GM12878 (cell line): ENCODE measurements at regions not wholly inside any gene's neighbourhood (a gene's known extent, or its start where the extent isn't known, plus 50 kb on each side); places are given as distances from the start of the nearest gene placed in this dataset.

Experiments
- ATAC-seq: fragments of 200-7000 bp; cut with Tn5 transposase; 3 replicates; pipeline ENCODE4 v1.9.1; 2020; ENCODE audit warnings: mild to moderate bottlenecking, moderate library complexity
- BruUV-seq: library from RNA; stranded (reverse); fragments of 400-500 nt; replicated peaks from 2 replicates; lab custom pipeline; 2021; lab: Mats Ljungman, UMichigan
- CTCF ChIA-PET: fragments of 300-600 bp; sonication (Branson Sonifier 250); formaldehyde crosslinking; extraction: SDS; loops from one replicate; lab custom pipeline; 2021; ENCODE audit warnings: inconsistent platforms; lab: Yijun Ruan, JAX
- POLR2A ChIA-PET: fragments of 350-600 bp; formaldehyde crosslinking; extraction: SDS; loops from one replicate; lab custom pipeline; 2021; ENCODE audit warnings: inconsistent platforms; lab: Charles Lee
- RAD21 ChIA-PET: fragments of 300-600 bp; sonication (Branson Sonifier 250); formaldehyde crosslinking; loops from one replicate; lab custom pipeline; 2023; ENCODE audit warnings: antibody characterized with exemption; ENCODE audit not compliant: unreplicated experiment; lab: Charles Lee
- SMC1A ChIA-PET: fragments of 300-600 bp; sonication (Branson Sonifier 250); formaldehyde crosslinking; loops from one replicate; lab custom pipeline; 2023; ENCODE audit not compliant: unreplicated experiment, uncharacterized antibody; lab: Charles Lee
- DNase-seq: peaks from one replicate; pipeline ENCODE4 v3.0.0-alpha.2; 2011; ENCODE audit warnings: low read depth, low spot score
- FAIRE-seq: peaks from 3 replicates; lab custom pipeline; 2011; peaks lifted over from hg19 to GRCh38; lab: Jason Lieb, UNC
- H2AFZ ChIP-seq: 2 replicates; pipeline ENCODE4 v1.6.0; 2011; ENCODE audit warnings: low read depth, low read length, control low read depth; ENCODE audit not compliant: control insufficient read depth
- H3K27ac ChIP-seq: 2 replicates; pipeline ENCODE4 v1.5.1; 2011; ENCODE audit warnings: control low read depth; ENCODE audit not compliant: control insufficient read depth, insufficient read depth
- H3K27me3 ChIP-seq, 2 experiments: replicated peaks in 1 of 2; 2 replicates each; pipeline versions ENCODE4 v1.6.0 to v1.6.1; 2011; ENCODE audit warnings: low read length in 1 of 2; ENCODE audit not compliant: control insufficient read depth in 2 of 2, insufficient read depth in 2 of 2
- H3K36me3 ChIP-seq, 2 experiments: 2 replicates each; pipeline ENCODE4 v1.5.1; 2011; ENCODE audit warnings: low read length in 1 of 2; ENCODE audit not compliant: control insufficient read depth in 2 of 2, insufficient read depth in 2 of 2
- H3K4me1 ChIP-seq: 2 replicates; pipeline ENCODE4 v1.6.1; 2011; ENCODE audit warnings: mild to moderate bottlenecking, low read length, moderate library complexity, mixed read lengths; ENCODE audit not compliant: control insufficient read depth, insufficient read depth
- H3K4me2 ChIP-seq: 2 replicates; pipeline ENCODE4 v1.6.0; 2011; ENCODE audit warnings: control low read depth; ENCODE audit not compliant: control insufficient read depth, insufficient read depth
- H3K4me3 ChIP-seq: fragments of 200-600 bp; sonication (generic); 2 replicates; pipeline ENCODE4 v1.5.1; 2016
- H3K79me2 ChIP-seq: 2 replicates; pipeline ENCODE4 v1.6.0; 2011; ENCODE audit warnings: low read length; ENCODE audit not compliant: control insufficient read depth, insufficient read depth
- H3K9ac ChIP-seq: 2 replicates; pipeline ENCODE4 v1.8.0; 2011; ENCODE audit warnings: low read length, control low read depth, mixed read lengths; ENCODE audit not compliant: control insufficient read depth, insufficient read depth
- H3K9me3 ChIP-seq: replicated peaks from 3 replicates; pipeline ENCODE4 v1.5.1; 2011; ENCODE audit warnings: mild to moderate bottlenecking, low read length; ENCODE audit not compliant: control insufficient read depth, insufficient read depth
- H4K20me1 ChIP-seq: 2 replicates; pipeline ENCODE4 v1.6.0; 2011; ENCODE audit not compliant: control insufficient read depth, insufficient read depth
- BMI1 ChIP-seq: fragments of 450-650 bp; IDR thresholded peaks from 2 replicates; pipeline ENCODE4 v1.6.1; 2016; ENCODE audit warnings: mild to moderate bottlenecking, moderate library complexity, borderline replicate concordance
- CHD1 ChIP-seq: IDR thresholded peaks from 2 replicates; pipeline ENCODE4 v1.6.1; 2012; ENCODE audit warnings: low read depth, low read length, improper control_type of control experiment
- CHD2 ChIP-seq: IDR thresholded peaks from 2 replicates; pipeline ENCODE4 v1.6.1; 2011; ENCODE audit warnings: low read depth, low read length, improper control_type of control experiment, borderline replicate concordance
- EP300 ChIP-seq, 2 experiments: fragments of 150-350 bp in 1 of 2; IDR thresholded peaks; 2 replicates each; pipeline ENCODE4 v1.6.1; 2011 to 2012; ENCODE audit warnings: low read depth in 2 of 2, low read length in 2 of 2, borderline replicate concordance in 1 of 2, improper control_type of control experiment in 1 of 2, inconsistent platforms in 1 of 2; ENCODE audit not compliant: control insufficient read depth in 1 of 2
- GABPA ChIP-seq: IDR thresholded peaks from 2 replicates; pipeline ENCODE4 v1.6.1; 2014; ENCODE audit warnings: antibody characterized with exemption, low read depth, mild to moderate bottlenecking, inconsistent platforms
- HCFC1 ChIP-seq: fragments of 150-350 bp; IDR thresholded peaks from 2 replicates; pipeline ENCODE4 v1.6.1; 2014; ENCODE audit warnings: low read length
- HDGF ChIP-seq: fragments of 450-650 bp; IDR thresholded peaks from 2 replicates; pipeline ENCODE4 v1.6.1; 2016; ENCODE audit warnings: antibody characterized with exemption
- NR2C1 ChIP-seq: fragments of 450-650 bp; IDR thresholded peaks from 2 replicates; pipeline ENCODE4 v1.6.1; 2017; ENCODE audit warnings: antibody characterized with exemption, mild to moderate bottlenecking, moderate library complexity
- PAX8 ChIP-seq: fragments of 450-650 bp; IDR thresholded peaks from 2 replicates; pipeline ENCODE4 v1.6.1; 2017; ENCODE audit warnings: mild to moderate bottlenecking, moderate library complexity
- POLR2AphosphoS5 ChIP-seq: IDR thresholded peaks from 2 replicates; pipeline ENCODE4 v1.6.1; 2011; ENCODE audit warnings: mild to moderate bottlenecking, low read length, inconsistent platforms
- SIN3A ChIP-seq: IDR thresholded peaks from 2 replicates; pipeline ENCODE4 v1.6.1; 2012; ENCODE audit warnings: low read depth, low read length, improper control_type of control experiment
- SRF ChIP-seq, 2 experiments: IDR thresholded peaks; 2 replicates each; pipeline ENCODE4 v1.6.1; 2011; ENCODE audit warnings: low read depth in 2 of 2, low read length in 2 of 2, mild to moderate bottlenecking in 1 of 2, moderate library complexity in 1 of 2
- TCF7 ChIP-seq: IDR thresholded peaks from 2 replicates; pipeline ENCODE4 v1.6.1; 2014; ENCODE audit warnings: antibody characterized with exemption, borderline replicate concordance
- WGBS: methylation state at CpG from one replicate; pipeline ENCODE4 v1.1.6; 2016; ENCODE audit warnings: low lambda C conversion rate; ENCODE audit not compliant: insufficient replicate concordance, insufficient coverage; ENCODE audit errors: missing lambda C conversion rate; 5-methylcytosine and 5-hydroxymethylcytosine counted together
- in situ Hi-C: fragments of 300-500 bp; cut with MboI; formaldehyde crosslinking; loops from 9 replicates; pipeline ENCODE4 v1.14.3; 2018; ENCODE audit warnings: mixed read lengths
- intact Hi-C: fragments of 100-400 bp; cut with micrococcal nuclease; formaldehyde crosslinking; loops from one replicate; pipeline ENCODE4 v1.14.2; 2022; ENCODE audit not compliant: unreplicated experiment
- TF ChIP-seq, protein P1 (sequence below): fragments of 150-350 bp; IDR thresholded peaks from 2 replicates; pipeline ENCODE4 v1.6.1; 2016; ENCODE audit warnings: low read depth, low read length
- TF ChIP-seq, protein P2 (sequence below): fragments of 450-650 bp; formaldehyde crosslinking; IDR thresholded peaks from 2 replicates; pipeline ENCODE4 v1.4.0; 2020; ENCODE audit warnings: mild to moderate bottlenecking, moderate library complexity
- TF ChIP-seq, protein P3 (sequence below): fragments of 450-650 bp; IDR thresholded peaks from 2 replicates; pipeline ENCODE4 v1.6.1; 2014; ENCODE audit warnings: mild to moderate bottlenecking
- TF ChIP-seq, protein P4 (sequence below): fragments of 450-650 bp; IDR thresholded peaks from 2 replicates; pipeline ENCODE4 v1.6.1; 2016; ENCODE audit warnings: mild to moderate bottlenecking

DNA sequence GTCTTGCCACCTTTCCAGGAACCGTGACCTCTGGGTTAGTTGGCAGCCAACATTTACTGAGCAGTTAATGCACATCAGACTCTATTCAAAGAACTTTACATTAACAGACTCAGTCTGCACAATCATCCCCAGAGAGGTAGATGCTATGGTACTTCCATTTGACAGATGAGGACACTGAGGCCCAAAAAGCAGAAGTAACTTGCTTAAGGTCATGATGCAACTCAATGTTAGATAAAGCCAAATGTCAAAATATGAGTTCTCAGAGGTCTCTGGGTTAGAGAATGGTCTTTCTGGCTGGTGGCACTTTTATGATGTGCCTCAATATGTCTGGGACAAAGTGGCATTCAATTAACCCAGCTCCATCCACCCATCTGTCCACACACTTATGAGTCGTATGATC is 450.0 kb downstream of the MIAT start:
- no peak for ATAC-seq
- H3K27ac ChIP-seq: no peak overlapping the region
- 2% methylated on average over 2 of the region's 2 CpGs for WGBS
- H2AFZ ChIP-seq: no peak overlapping the region
- ChIA-PET RAD21 (no interaction called here), CTCF (no interaction called here), SMC1A (no interaction called here), POLR2A (no interaction called here)
- in situ Hi-C loops (no loop called here), intact Hi-C loops (no loop called here)
- H3K79me2 ChIP-seq: no peaks in the 10 kb centered on the region
- no peak overlapping the region for H3K4me2 ChIP-seq
- no peaks in the 10 kb centered on the region for H4K20me1 ChIP-seq
- DNase-seq: no peak
- no peaks in the 10 kb centered on the region for H3K27me3 ChIP-seq
- no peaks in the 10 kb centered on the region; the same call in 2 of the 3 replicates for H3K9me3 ChIP-seq
- H3K4me3 ChIP-seq: no peak overlapping the region
- H3K9ac ChIP-seq: no peak overlapping the region
- no TSS peak for BruUV-seq
- H3K4me1 ChIP-seq: no peaks in the 10 kb centered on the region
- no peak for FAIRE-seq
- H3K36me3 ChIP-seq: no peaks in the 10 kb centered on the region
- TF ChIP-seq, protein P1, sequence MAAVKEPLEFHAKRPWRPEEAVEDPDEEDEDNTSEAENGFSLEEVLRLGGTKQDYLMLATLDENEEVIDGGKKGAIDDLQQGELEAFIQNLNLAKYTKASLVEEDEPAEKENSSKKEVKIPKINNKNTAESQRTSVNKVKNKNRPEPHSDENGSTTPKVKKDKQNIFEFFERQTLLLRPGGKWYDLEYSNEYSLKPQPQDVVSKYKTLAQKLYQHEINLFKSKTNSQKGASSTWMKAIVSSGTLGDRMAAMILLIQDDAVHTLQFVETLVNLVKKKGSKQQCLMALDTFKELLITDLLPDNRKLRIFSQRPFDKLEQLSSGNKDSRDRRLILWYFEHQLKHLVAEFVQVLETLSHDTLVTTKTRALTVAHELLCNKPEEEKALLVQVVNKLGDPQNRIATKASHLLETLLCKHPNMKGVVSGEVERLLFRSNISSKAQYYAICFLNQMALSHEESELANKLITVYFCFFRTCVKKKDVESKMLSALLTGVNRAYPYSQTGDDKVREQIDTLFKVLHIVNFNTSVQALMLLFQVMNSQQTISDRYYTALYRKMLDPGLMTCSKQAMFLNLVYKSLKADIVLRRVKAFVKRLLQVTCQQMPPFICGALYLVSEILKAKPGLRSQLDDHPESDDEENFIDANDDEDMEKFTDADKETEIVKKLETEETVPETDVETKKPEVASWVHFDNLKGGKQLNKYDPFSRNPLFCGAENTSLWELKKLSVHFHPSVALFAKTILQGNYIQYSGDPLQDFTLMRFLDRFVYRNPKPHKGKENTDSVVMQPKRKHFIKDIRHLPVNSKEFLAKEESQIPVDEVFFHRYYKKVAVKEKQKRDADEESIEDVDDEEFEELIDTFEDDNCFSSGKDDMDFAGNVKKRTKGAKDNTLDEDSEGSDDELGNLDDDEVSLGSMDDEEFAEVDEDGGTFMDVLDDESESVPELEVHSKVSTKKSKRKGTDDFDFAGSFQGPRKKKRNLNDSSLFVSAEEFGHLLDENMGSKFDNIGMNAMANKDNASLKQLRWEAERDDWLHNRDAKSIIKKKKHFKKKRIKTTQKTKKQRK: no peak
- TF ChIP-seq HCFC1 (no peak), POLR2AphosphoS5 (no peak), CHD1 (no peak), PAX8 (no peak), SIN3A (no peak), CHD2 (no peak), EP300 (IDR thresholded peaks at IDR 0.05; ENCODE audit: borderline replicate concordance in 1 of 2, control insufficient read depth in 1 of 2, low read depth in 2 of 2, low read length in 2 of 2) (no peak), NR2C1 (no peak), BMI1 (no peak), SRF (IDR thresholded peaks at IDR 0.05; ENCODE audit: low read depth in 2 of 2, low read length in 2 of 2) (no peak), HDGF (no peak), GABPA (no peak), TCF7 (no peak)
- TF ChIP-seq, protein P2, sequence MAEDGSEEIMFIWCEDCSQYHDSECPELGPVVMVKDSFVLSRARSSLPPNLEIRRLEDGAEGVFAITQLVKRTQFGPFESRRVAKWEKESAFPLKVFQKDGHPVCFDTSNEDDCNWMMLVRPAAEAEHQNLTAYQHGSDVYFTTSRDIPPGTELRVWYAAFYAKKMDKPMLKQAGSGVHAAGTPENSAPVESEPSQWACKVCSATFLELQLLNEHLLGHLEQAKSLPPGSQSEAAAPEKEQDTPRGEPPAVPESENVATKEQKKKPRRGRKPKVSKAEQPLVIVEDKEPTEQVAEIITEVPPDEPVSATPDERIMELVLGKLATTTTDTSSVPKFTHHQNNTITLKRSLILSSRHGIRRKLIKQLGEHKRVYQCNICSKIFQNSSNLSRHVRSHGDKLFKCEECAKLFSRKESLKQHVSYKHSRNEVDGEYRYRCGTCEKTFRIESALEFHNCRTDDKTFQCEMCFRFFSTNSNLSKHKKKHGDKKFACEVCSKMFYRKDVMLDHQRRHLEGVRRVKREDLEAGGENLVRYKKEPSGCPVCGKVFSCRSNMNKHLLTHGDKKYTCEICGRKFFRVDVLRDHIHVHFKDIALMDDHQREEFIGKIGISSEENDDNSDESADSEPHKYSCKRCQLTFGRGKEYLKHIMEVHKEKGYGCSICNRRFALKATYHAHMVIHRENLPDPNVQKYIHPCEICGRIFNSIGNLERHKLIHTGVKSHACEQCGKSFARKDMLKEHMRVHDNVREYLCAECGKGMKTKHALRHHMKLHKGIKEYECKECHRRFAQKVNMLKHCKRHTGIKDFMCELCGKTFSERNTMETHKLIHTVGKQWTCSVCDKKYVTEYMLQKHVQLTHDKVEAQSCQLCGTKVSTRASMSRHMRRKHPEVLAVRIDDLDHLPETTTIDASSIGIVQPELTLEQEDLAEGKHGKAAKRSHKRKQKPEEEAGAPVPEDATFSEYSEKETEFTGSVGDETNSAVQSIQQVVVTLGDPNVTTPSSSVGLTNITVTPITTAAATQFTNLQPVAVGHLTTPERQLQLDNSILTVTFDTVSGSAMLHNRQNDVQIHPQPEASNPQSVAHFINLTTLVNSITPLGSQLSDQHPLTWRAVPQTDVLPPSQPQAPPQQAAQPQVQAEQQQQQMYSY: no peak
- TF ChIP-seq, protein P3, sequence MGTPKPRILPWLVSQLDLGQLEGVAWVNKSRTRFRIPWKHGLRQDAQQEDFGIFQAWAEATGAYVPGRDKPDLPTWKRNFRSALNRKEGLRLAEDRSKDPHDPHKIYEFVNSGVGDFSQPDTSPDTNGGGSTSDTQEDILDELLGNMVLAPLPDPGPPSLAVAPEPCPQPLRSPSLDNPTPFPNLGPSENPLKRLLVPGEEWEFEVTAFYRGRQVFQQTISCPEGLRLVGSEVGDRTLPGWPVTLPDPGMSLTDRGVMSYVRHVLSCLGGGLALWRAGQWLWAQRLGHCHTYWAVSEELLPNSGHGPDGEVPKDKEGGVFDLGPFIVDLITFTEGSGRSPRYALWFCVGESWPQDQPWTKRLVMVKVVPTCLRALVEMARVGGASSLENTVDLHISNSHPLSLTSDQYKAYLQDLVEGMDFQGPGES: no peak
- TF ChIP-seq, protein P4, sequence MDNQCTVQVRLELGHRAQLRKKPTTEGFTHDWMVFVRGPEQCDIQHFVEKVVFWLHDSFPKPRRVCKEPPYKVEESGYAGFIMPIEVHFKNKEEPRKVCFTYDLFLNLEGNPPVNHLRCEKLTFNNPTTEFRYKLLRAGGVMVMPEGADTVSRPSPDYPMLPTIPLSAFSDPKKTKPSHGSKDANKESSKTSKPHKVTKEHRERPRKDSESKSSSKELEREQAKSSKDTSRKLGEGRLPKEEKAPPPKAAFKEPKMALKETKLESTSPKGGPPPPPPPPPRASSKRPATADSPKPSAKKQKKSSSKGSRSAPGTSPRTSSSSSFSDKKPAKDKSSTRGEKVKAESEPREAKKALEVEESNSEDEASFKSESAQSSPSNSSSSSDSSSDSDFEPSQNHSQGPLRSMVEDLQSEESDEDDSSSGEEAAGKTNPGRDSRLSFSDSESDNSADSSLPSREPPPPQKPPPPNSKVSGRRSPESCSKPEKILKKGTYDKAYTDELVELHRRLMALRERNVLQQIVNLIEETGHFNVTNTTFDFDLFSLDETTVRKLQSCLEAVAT: no peak
